Lung (tissue), 11 donors: ENCODE measurements at regions not wholly inside any gene's neighbourhood (a gene's known extent, or its start where the extent isn't known, plus 50 kb on each side); places are given as distances from the start of the nearest gene placed in this dataset.

Experiments used
- ATAC-seq: fragments of 200-7000 bp; cut with Tn5 transposase; one replicate; pipeline ENCODE4 v1.9.1; 2020; ENCODE audit warnings: moderate number of reproducible peaks; ENCODE audit not compliant: insufficient read depth, low FRiP score
- DNase-seq, 3 donors: peaks; one replicate each; pipeline ENCODE4 v3.0.0-alpha.2; 2013 to 2017
- H3K27ac ChIP-seq, 2 donors: one replicate each; pipeline ENCODE4 v1.5.1; 2013; ENCODE audit warnings: mild to moderate bottlenecking in 2 of 2, moderate library complexity in 2 of 2, control low read depth in 1 of 2, inconsistent platforms in 1 of 2, low read depth in 1 of 2, low read length in 1 of 2
- H3K27me3 ChIP-seq, 3 donors: one replicate each; pipeline ENCODE4 v1.5.1; 2013; ENCODE audit warnings: low read length in 2 of 3; ENCODE audit not compliant: control insufficient read depth in 3 of 3, insufficient read depth in 3 of 3
- H3K36me3 ChIP-seq, 4 donors: one replicate each; pipeline ENCODE4 v1.5.1; 2013; ENCODE audit warnings: low read length in 4 of 4, mild to moderate bottlenecking in 1 of 4, moderate library complexity in 1 of 4; ENCODE audit not compliant: control insufficient read depth in 4 of 4, insufficient read depth in 4 of 4
- H3K4me1 ChIP-seq, 5 donors: one replicate each; pipeline ENCODE4 v1.5.1; 2013; ENCODE audit warnings: low read length in 5 of 5, mild to moderate bottlenecking in 2 of 5, moderate library complexity in 1 of 5; ENCODE audit not compliant: control insufficient read depth in 5 of 5, insufficient read depth in 5 of 5
- H3K4me3 ChIP-seq: one replicate; pipeline ENCODE4 v1.5.1; 2013; ENCODE audit warnings: mild to moderate bottlenecking, control low read depth, moderate library complexity
- H3K9ac ChIP-seq, 2 donors: one replicate each; pipeline ENCODE4 v1.5.1; 2013; ENCODE audit warnings: low read length in 2 of 2, control low read depth in 1 of 2; ENCODE audit not compliant: insufficient read depth in 1 of 2
- H3K9me3 ChIP-seq, 4 donors: one replicate each; pipeline ENCODE4 v1.5.1; 2013; ENCODE audit warnings: low read length in 3 of 4, mild to moderate bottlenecking in 1 of 4, moderate library complexity in 1 of 4; ENCODE audit not compliant: control insufficient read depth in 4 of 4, insufficient read depth in 3 of 4
- CTCF ChIP-seq: IDR thresholded peaks from 2 replicates; pipeline ENCODE4 v1.5.1; 2012; ENCODE audit warnings: mild to moderate bottlenecking; ENCODE audit errors: control extremely low read depth, extremely low read depth
- WGBS, 2 donors: extraction: QIAGEN DNeasy Blood & Tissue Kit; methylation state at CpG; one replicate each; pipeline ENCODE4 v1.1.7; 2013; 5-methylcytosine and 5-hydroxymethylcytosine counted together
- donor health status: control.
- donor health status: control.
- donor health status: Bipolar disorder and iron deficiency.
- donor health status: healthy.
- donor health status: DM: yes; HTN: yes; CAD: no.

DNA sequence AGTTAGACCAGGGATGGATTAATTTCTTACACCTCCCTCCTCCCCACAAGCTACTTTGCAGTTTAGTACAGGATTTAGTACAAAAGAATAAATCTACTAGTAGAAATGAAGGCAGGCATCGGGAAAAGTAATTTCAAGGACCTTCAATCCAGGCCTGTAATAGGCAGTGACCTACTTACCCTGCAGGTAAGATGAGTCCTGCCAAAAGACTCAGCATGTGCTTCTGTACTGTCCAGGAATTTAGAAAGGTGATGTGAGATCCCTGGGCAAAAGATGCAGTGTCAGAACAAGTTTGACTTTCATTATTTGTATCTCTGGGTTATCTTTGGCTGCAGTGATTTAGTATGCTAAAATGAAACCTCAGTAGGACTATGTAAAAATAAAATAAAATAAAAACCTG lies 403.0 kb downstream of the NOVA1 start:
- Histone ChIP-seq H3K9ac (no peak overlapping the region), H3K9me3 (no peaks in the 10 kb centered on the region), H3K27me3 (no peaks in the 10 kb centered on the region), H3K4me1 (no peaks in the 10 kb centered on the region), H3K4me3 (no peak overlapping the region), H3K27ac (no peak overlapping the region), H3K36me3 (no peaks in the 10 kb centered on the region)
- WGBS, 2 donors = 76 to 90% methylated on average over 1 of the region's 1 CpG
- DNase-seq (no peak), ATAC-seq (no peak)
- TF ChIP-seq CTCF = no peak

- no peaks in the 10 kb centered on the region for H3K4me1 ChIP-seq
- WGBS, 2 donors = 79 to 91% methylated on average over 1 of the region's 1 CpG
- H3K9ac ChIP-seq = no peak overlapping the region
- no peaks in the 10 kb centered on the region for H3K9me3 ChIP-seq
- DNase-seq = no peak
- TF ChIP-seq CTCF = no peak
- H3K27ac ChIP-seq = no peak overlapping the region
- no peaks in the 10 kb centered on the region for H3K27me3 ChIP-seq
- no peaks in the 10 kb centered on the region for H3K36me3 ChIP-seq
- no peak overlapping the region for H3K4me3 ChIP-seq
- no peak for ATAC-seq
Observed at GRCh38 chr14:26191671-26192070, 406.2 kb downstream of the NOVA1 start.

GRCh38 chr14:26191123-26191522 lies 406.7 kb downstream of the NOVA1 start:
- no peak overlapping the region for H3K9ac ChIP-seq
- no peak overlapping the region for H3K4me3 ChIP-seq
- peak in 2 of 3 donors; percentile 6 to 41 for DNase-seq
- H3K27ac ChIP-seq = no peak overlapping the region
- no peak for ATAC-seq
- no peaks in the 10 kb centered on the region for H3K4me1 ChIP-seq
- WGBS, 2 donors = 68 to 71% methylated on average over 4 of the region's 4 CpGs
- no peaks in the 10 kb centered on the region for H3K27me3 ChIP-seq
- H3K9me3 ChIP-seq = no peaks in the 10 kb centered on the region
- H3K36me3 ChIP-seq = no peaks in the 10 kb centered on the region
- TF ChIP-seq CTCF = no peak

- 47 to 52% methylated on average over 2 of the region's 2 CpGs for WGBS, 2 donors
- ATAC-seq = no peak
- Histone ChIP-seq H3K36me3 (no peaks in the 10 kb centered on the region), H3K4me1 (no peaks in the 10 kb centered on the region), H3K27me3 (no peaks in the 10 kb centered on the region), H3K9ac (no peak overlapping the region), H3K4me3 (no peak overlapping the region), H3K27ac (no peak overlapping the region), H3K9me3 (no peaks in the 10 kb centered on the region)
- DNase-seq = no peak
- TF ChIP-seq CTCF = no peak
Observed at GRCh38 chr14:26190646-26191045, 407.2 kb downstream of the NOVA1 start.
